SK-N-SH (cell line): ENCODE measurements at regions not wholly inside any gene's neighbourhood (a gene's known extent, or its start where the extent isn't known, plus 50 kb on each side); places are given as distances from the start of the nearest gene placed in this dataset.

Experiments used
- EP300 ChIP-seq, 2 experiments: IDR thresholded peaks; 2 replicates each; pipeline versions ENCODE4 v1.4.0 to v1.6.1; 2012; ENCODE audit warnings: borderline replicate concordance in 1 of 2, low read depth in 1 of 2, low read length in 1 of 2
- EZH2phosphoT487 ChIP-seq: fragments of 200-600 bp; sonication (generic); IDR thresholded peaks from 2 replicates; pipeline ENCODE4 v1.6.1; 2017; ENCODE audit warnings: low read depth, mixed run types, mild to moderate bottlenecking, antibody characterized with exemption, moderate library complexity, borderline replicate concordance
- GABPA ChIP-seq: IDR thresholded peaks from 2 replicates; pipeline ENCODE4 v1.4.0; 2012; ENCODE audit warnings: low read depth, mild to moderate bottlenecking
- JUND ChIP-seq: IDR thresholded peaks from 2 replicates; pipeline ENCODE4 v1.4.0; 2012
- MEF2A ChIP-seq: IDR thresholded peaks from 2 replicates; pipeline ENCODE4 v1.4.0; 2012; ENCODE audit warnings: low read depth, borderline replicate concordance
- POLR2AphosphoS5 ChIP-seq: IDR thresholded peaks from 2 replicates; pipeline ENCODE4 v1.6.1; 2012; ENCODE audit warnings: low read depth, low read length
- SIN3A ChIP-seq: IDR thresholded peaks from 2 replicates; pipeline ENCODE4 v1.6.1; 2012; ENCODE audit warnings: low read depth, mild to moderate bottlenecking, low read length, moderate library complexity, borderline replicate concordance
- TF ChIP-seq, protein P1 (sequence below): fragments of 200-600 bp; sonication (generic); IDR thresholded peaks from 2 replicates; pipeline ENCODE4 v1.6.1; 2017; ENCODE audit warnings: antibody characterized with exemption, mild to moderate bottlenecking, moderate library complexity
- TF ChIP-seq, protein P2 (sequence below): IDR thresholded peaks from 2 replicates; pipeline ENCODE4 v1.4.0; 2012; ENCODE audit warnings: low read depth

DNA sequence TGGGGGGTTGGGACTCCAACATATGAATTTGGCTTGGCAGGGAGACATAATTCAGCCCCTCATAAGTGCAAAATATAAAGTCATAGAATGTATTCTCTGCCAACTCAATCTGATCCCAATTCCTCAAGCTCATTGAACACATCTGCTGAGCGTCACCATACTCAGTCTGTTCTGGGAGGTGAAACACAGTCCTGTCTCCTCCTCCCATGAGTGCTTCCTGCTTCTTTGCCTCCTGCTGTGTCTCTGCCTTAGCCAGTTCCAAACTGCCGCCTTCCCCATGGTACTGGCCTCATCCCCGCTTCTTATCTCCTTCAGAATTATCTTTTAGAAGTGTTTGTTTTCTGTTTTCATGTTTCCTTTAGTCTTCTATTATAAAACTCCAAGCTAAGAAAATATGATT lies 365.5 kb downstream of the TNS3 start:
- no peak for TF ChIP-seq SIN3A
- TF ChIP-seq, protein P1, sequence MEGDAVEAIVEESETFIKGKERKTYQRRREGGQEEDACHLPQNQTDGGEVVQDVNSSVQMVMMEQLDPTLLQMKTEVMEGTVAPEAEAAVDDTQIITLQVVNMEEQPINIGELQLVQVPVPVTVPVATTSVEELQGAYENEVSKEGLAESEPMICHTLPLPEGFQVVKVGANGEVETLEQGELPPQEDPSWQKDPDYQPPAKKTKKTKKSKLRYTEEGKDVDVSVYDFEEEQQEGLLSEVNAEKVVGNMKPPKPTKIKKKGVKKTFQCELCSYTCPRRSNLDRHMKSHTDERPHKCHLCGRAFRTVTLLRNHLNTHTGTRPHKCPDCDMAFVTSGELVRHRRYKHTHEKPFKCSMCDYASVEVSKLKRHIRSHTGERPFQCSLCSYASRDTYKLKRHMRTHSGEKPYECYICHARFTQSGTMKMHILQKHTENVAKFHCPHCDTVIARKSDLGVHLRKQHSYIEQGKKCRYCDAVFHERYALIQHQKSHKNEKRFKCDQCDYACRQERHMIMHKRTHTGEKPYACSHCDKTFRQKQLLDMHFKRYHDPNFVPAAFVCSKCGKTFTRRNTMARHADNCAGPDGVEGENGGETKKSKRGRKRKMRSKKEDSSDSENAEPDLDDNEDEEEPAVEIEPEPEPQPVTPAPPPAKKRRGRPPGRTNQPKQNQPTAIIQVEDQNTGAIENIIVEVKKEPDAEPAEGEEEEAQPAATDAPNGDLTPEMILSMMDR: no peak
- TF ChIP-seq EP300 (IDR thresholded peaks at IDR 0.05; ENCODE audit: borderline replicate concordance in 1 of 2, low read depth in 1 of 2, low read length in 1 of 2): no peak
- TF ChIP-seq, protein P2, sequence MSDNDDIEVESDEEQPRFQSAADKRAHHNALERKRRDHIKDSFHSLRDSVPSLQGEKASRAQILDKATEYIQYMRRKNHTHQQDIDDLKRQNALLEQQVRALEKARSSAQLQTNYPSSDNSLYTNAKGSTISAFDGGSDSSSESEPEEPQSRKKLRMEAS: no peak
- TF ChIP-seq EZH2phosphoT487: no peak
- no peak for TF ChIP-seq JUND
- no peak for TF ChIP-seq GABPA
- TF ChIP-seq POLR2AphosphoS5: no peak
- no peak for TF ChIP-seq MEF2A
